GM23338 (cell line): ENCODE measurements at regions not wholly inside any gene's neighbourhood (a gene's known extent, or its start where the extent isn't known, plus 50 kb on each side); places are given as distances from the start of the nearest gene placed in this dataset.

Source experiments
- CREB1 ChIP-seq: fragments of 250-450 bp; sonication (Bioruptor Pico); IDR thresholded peaks from 2 replicates; pipeline ENCODE4 v1.5.0; 2020; ENCODE audit warnings: low read depth, mild to moderate bottlenecking, moderate library complexity
- CTCF ChIP-seq, 2 experiments: fragments of 200-600 bp in 1 of 2; sonication (generic) in 1 of 2; conservative IDR thresholded peaks; 2 replicates each; pipeline versions ENCODE4 v1.5.1 to v1.6.1; 2016 to 2017; ENCODE audit warnings: antibody characterized with exemption in 2 of 2, low read depth in 2 of 2, mild to moderate bottlenecking in 2 of 2, moderate library complexity in 1 of 2
- EZH2 ChIP-seq: fragments of 200-600 bp; sonication (generic); IDR thresholded peaks from one replicate; pipeline ENCODE4 v1.8.0; 2017; ENCODE audit warnings: antibody characterized with exemption, mild to moderate bottlenecking, low read depth; ENCODE audit not compliant: unreplicated experiment
- EZH2phosphoT487 ChIP-seq: fragments of 200-600 bp; sonication (generic); IDR thresholded peaks from one replicate; pipeline ENCODE4 v1.8.1; 2018; ENCODE audit warnings: antibody characterized with exemption; ENCODE audit not compliant: unreplicated experiment
- JUNB ChIP-seq: IDR thresholded peaks from one replicate; pipeline ENCODE4 v1.6.1; 2016; ENCODE audit warnings: antibody characterized with exemption; ENCODE audit not compliant: unreplicated experiment
- NANOG ChIP-seq: IDR thresholded peaks from 2 replicates; pipeline ENCODE4 v1.6.1; 2016; ENCODE audit warnings: antibody characterized with exemption, borderline replicate concordance
- POLR2AphosphoS5 ChIP-seq: IDR thresholded peaks from 2 replicates; pipeline ENCODE4 v1.6.1; 2016; ENCODE audit warnings: antibody characterized with exemption, low read depth
- ZNF114 ChIP-seq: fragments of 250-450 bp; sonication (Bioruptor Pico); IDR thresholded peaks from 2 replicates; pipeline ENCODE4 v1.5.0; 2020; ENCODE audit warnings: mild to moderate bottlenecking, moderate library complexity
- ZNF331 ChIP-seq: fragments of 250-450 bp; sonication (Bioruptor Pico); IDR thresholded peaks from 2 replicates; pipeline ENCODE4 v1.5.0; 2020; ENCODE audit warnings: low read depth, mild to moderate bottlenecking, moderate library complexity
- TF ChIP-seq, protein P1 (sequence below): IDR thresholded peaks from 2 replicates; pipeline ENCODE4 v1.6.1; 2016; ENCODE audit warnings: antibody characterized with exemption
- TF ChIP-seq, protein P2 (sequence below): IDR thresholded peaks from one replicate; pipeline ENCODE4 v1.6.1; 2018; ENCODE audit warnings: antibody characterized with exemption; ENCODE audit not compliant: unreplicated experiment

DNA sequence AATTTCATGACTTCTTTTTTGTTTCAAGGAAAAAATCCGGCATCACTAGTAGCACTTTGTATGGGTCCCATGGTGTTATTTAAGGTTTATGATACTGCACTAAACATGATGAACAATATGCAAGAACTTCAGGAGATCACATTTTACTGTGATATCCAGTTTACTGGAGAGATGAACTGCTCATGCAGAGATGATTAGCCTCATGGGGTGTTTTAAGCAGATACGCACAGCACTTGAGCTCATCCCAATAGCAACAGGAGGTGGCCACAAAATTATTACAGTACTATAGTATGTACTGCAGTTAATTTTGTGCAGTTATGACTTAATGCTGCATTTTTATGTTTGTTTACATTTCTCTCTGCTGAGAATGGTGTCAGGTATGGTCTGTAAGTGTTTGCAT, 303.7 kb upstream of the PCDH15 start:
- TF ChIP-seq CTCF (conservative IDR thresholded peaks at IDR 0.05; ENCODE audit: low read depth in 2 of 2) (no peak), EZH2 (no peak), POLR2AphosphoS5 (no peak), EZH2phosphoT487 (no peak), ZNF114 (CRISPR knock-in tag) (no peak), CREB1 (CRISPR knock-in tag) (no peak), JUNB (no peak), ZNF331 (CRISPR knock-in tag) (no peak), NANOG (no peak)
- TF ChIP-seq, protein P1, sequence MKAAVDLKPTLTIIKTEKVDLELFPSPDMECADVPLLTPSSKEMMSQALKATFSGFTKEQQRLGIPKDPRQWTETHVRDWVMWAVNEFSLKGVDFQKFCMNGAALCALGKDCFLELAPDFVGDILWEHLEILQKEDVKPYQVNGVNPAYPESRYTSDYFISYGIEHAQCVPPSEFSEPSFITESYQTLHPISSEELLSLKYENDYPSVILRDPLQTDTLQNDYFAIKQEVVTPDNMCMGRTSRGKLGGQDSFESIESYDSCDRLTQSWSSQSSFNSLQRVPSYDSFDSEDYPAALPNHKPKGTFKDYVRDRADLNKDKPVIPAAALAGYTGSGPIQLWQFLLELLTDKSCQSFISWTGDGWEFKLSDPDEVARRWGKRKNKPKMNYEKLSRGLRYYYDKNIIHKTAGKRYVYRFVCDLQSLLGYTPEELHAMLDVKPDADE: no peak
- TF ChIP-seq, protein P2, sequence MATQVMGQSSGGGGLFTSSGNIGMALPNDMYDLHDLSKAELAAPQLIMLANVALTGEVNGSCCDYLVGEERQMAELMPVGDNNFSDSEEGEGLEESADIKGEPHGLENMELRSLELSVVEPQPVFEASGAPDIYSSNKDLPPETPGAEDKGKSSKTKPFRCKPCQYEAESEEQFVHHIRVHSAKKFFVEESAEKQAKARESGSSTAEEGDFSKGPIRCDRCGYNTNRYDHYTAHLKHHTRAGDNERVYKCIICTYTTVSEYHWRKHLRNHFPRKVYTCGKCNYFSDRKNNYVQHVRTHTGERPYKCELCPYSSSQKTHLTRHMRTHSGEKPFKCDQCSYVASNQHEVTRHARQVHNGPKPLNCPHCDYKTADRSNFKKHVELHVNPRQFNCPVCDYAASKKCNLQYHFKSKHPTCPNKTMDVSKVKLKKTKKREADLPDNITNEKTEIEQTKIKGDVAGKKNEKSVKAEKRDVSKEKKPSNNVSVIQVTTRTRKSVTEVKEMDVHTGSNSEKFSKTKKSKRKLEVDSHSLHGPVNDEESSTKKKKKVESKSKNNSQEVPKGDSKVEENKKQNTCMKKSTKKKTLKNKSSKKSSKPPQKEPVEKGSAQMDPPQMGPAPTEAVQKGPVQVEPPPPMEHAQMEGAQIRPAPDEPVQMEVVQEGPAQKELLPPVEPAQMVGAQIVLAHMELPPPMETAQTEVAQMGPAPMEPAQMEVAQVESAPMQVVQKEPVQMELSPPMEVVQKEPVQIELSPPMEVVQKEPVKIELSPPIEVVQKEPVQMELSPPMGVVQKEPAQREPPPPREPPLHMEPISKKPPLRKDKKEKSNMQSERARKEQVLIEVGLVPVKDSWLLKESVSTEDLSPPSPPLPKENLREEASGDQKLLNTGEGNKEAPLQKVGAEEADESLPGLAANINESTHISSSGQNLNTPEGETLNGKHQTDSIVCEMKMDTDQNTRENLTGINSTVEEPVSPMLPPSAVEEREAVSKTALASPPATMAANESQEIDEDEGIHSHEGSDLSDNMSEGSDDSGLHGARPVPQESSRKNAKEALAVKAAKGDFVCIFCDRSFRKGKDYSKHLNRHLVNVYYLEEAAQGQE: no peak
